ENCODE measurements at regions not wholly inside any gene's neighbourhood (a gene's known extent, or its start where the extent isn't known, plus 50 kb on each side); places are given as distances from the start of the nearest gene placed in this dataset.

GRCh38 chr3:549636-550035 is 353.1 kb downstream of the CHL1 start:
- TF ChIP-seq POLR2AphosphoS5 (IDR thresholded peaks at IDR 0.05; ENCODE audit: low read depth, low read length) (no peak), POLR2A (IDR thresholded peaks at IDR 0.05; ENCODE audit: low read depth, low read length) (no peak)
